GM23338 (cell line): ENCODE measurements at regions not wholly inside any gene's neighbourhood (a gene's known extent, or its start where the extent isn't known, plus 50 kb on each side); places are given as distances from the start of the nearest gene placed in this dataset.

Experiments
- CREB1 ChIP-seq: fragments of 250-450 bp; sonication (Bioruptor Pico); IDR thresholded peaks from 2 replicates; pipeline ENCODE4 v1.5.0; 2020; ENCODE audit warnings: low read depth, mild to moderate bottlenecking, moderate library complexity
- CTCF ChIP-seq, 2 experiments: fragments of 200-600 bp in 1 of 2; sonication (generic) in 1 of 2; conservative IDR thresholded peaks; 2 replicates each; pipeline versions ENCODE4 v1.5.1 to v1.6.1; 2016 to 2017; ENCODE audit warnings: antibody characterized with exemption in 2 of 2, low read depth in 2 of 2, mild to moderate bottlenecking in 2 of 2, moderate library complexity in 1 of 2
- ETS1 ChIP-seq: IDR thresholded peaks from 2 replicates; pipeline ENCODE4 v1.6.1; 2016; ENCODE audit warnings: antibody characterized with exemption
- EZH2 ChIP-seq: fragments of 200-600 bp; sonication (generic); IDR thresholded peaks from one replicate; pipeline ENCODE4 v1.8.0; 2017; ENCODE audit warnings: antibody characterized with exemption, mild to moderate bottlenecking, low read depth; ENCODE audit not compliant: unreplicated experiment
- EZH2phosphoT487 ChIP-seq: fragments of 200-600 bp; sonication (generic); IDR thresholded peaks from one replicate; pipeline ENCODE4 v1.8.1; 2018; ENCODE audit warnings: antibody characterized with exemption; ENCODE audit not compliant: unreplicated experiment
- JUNB ChIP-seq: IDR thresholded peaks from one replicate; pipeline ENCODE4 v1.6.1; 2016; ENCODE audit warnings: antibody characterized with exemption; ENCODE audit not compliant: unreplicated experiment
- NANOG ChIP-seq: IDR thresholded peaks from 2 replicates; pipeline ENCODE4 v1.6.1; 2016; ENCODE audit warnings: antibody characterized with exemption, borderline replicate concordance
- POLR2AphosphoS5 ChIP-seq: IDR thresholded peaks from 2 replicates; pipeline ENCODE4 v1.6.1; 2016; ENCODE audit warnings: antibody characterized with exemption, low read depth
- REST ChIP-seq: IDR thresholded peaks from one replicate; pipeline ENCODE4 v1.6.1; 2018; ENCODE audit warnings: antibody characterized with exemption; ENCODE audit not compliant: unreplicated experiment
- STAT1 ChIP-seq: IDR thresholded peaks from one replicate; pipeline ENCODE4 v1.6.1; 2016; ENCODE audit warnings: antibody characterized with exemption; ENCODE audit not compliant: unreplicated experiment
- ZNF114 ChIP-seq: fragments of 250-450 bp; sonication (Bioruptor Pico); IDR thresholded peaks from 2 replicates; pipeline ENCODE4 v1.5.0; 2020; ENCODE audit warnings: mild to moderate bottlenecking, moderate library complexity
- ZNF462 ChIP-seq: fragments of 250-450 bp; sonication (Bioruptor Pico); IDR thresholded peaks from 2 replicates; pipeline ENCODE4 v1.5.0; 2020; ENCODE audit warnings: mild to moderate bottlenecking, moderate library complexity

GRCh38 chr2:60267122-60267521 lies 286.3 kb downstream of the BCL11A start:
- TF ChIP-seq CTCF (conservative IDR thresholded peaks at IDR 0.05; ENCODE audit: low read depth in 2 of 2): no peak
- no peak for TF ChIP-seq POLR2AphosphoS5
- no peak for TF ChIP-seq EZH2phosphoT487
- TF ChIP-seq CREB1 (CRISPR knock-in tag): no peak
- TF ChIP-seq STAT1: no peak
- TF ChIP-seq ZNF462 (CRISPR knock-in tag): no peak
- TF ChIP-seq EZH2: no peak
- no peak for TF ChIP-seq REST
- no peak for TF ChIP-seq ETS1
- TF ChIP-seq JUNB: no peak
- no peak for TF ChIP-seq ZNF114 (CRISPR knock-in tag)
- no peak for TF ChIP-seq NANOG
